ENCODE measurements at regions not wholly inside any gene's neighbourhood (a gene's known extent, or its start where the extent isn't known, plus 50 kb on each side); places are given as distances from the start of the nearest gene placed in this dataset.

GRCh38 chr12:116433249-116433648, 125.9 kb upstream of the MAP1LC3B2 start:
- TF ChIP-seq CTCF (IDR thresholded peaks at IDR 0.05; ENCODE audit: control extremely low read depth, extremely low read depth), result no peak
- no peak for ATAC-seq (ENCODE audit: insufficient read depth, low FRiP score)
- H3K4me3 ChIP-seq, result no peak overlapping the region

GRCh38 chr12:116434155-116435011, 124.8 kb upstream of the MAP1LC3B2 start:
- Histone ChIP-seq H3K27me3 (ENCODE audit: control insufficient read depth in 3 of 3, insufficient read depth in 3 of 3, low read length in 2 of 3) (no peaks in the 10 kb centered on the region), H3K27ac (ENCODE audit: low read depth in 1 of 2, low read length in 1 of 2) (peak overlapping the region in 1 of 2 donors; percentile 53), H3K9ac (ENCODE audit: insufficient read depth in 1 of 2, low read length in 2 of 2) (peak overlapping the region in 1 of 2 donors; percentile 56), H3K9me3 (ENCODE audit: control insufficient read depth in 4 of 4, insufficient read depth in 3 of 4, low read length in 3 of 4) (peaks cover 0 to 4% (median 0%) of the 10 kb centered on the region in 4 donors), H3K36me3 (ENCODE audit: control insufficient read depth in 4 of 4, insufficient read depth in 4 of 4, low read length in 4 of 4) (no peaks in the 10 kb centered on the region), H3K4me3 (no peak overlapping the region), H3K4me1 (ENCODE audit: control insufficient read depth in 5 of 5, insufficient read depth in 5 of 5, low read length in 5 of 5) (peaks cover 0 to 34% (median 11%) of the 10 kb centered on the region in 5 donors)
- 21 to 38% methylated on average over 17 of the region's 17 CpGs for WGBS, 2 donors
- ATAC-seq (ENCODE audit: insufficient read depth, low FRiP score) (peak; percentile 69), DNase-seq (peak; percentile 96 to 98 (median 98))
- no peak for TF ChIP-seq CTCF (IDR thresholded peaks at IDR 0.05; ENCODE audit: control extremely low read depth, extremely low read depth)

More at GRCh38 chr12:116433249-116433648, 125.9 kb upstream of the MAP1LC3B2 start:
- no peak for DNase-seq
- Histone ChIP-seq H3K9ac (ENCODE audit: insufficient read depth in 1 of 2, low read length in 2 of 2) (no peak overlapping the region), H3K27me3 (ENCODE audit: control insufficient read depth in 3 of 3, insufficient read depth in 3 of 3, low read length in 2 of 3) (no peaks in the 10 kb centered on the region), H3K36me3 (ENCODE audit: control insufficient read depth in 4 of 4, insufficient read depth in 4 of 4, low read length in 4 of 4) (no peaks in the 10 kb centered on the region), H3K27ac (ENCODE audit: low read depth in 1 of 2, low read length in 1 of 2) (no peak overlapping the region), H3K9me3 (ENCODE audit: control insufficient read depth in 4 of 4, insufficient read depth in 3 of 4, low read length in 3 of 4) (peaks cover 0 to 4% (median 0%) of the 10 kb centered on the region in 4 donors), H3K4me1 (ENCODE audit: control insufficient read depth in 5 of 5, insufficient read depth in 5 of 5, low read length in 5 of 5) (peaks cover 0 to 34% (median 11%) of the 10 kb centered on the region in 5 donors)
- 56 to 66% methylated on average over 5 of the region's 5 CpGs for WGBS, 2 donors

GRCh38 chr12:116435984-116436383, 123.2 kb upstream of the MAP1LC3B2 start:
- TF ChIP-seq CTCF (IDR thresholded peaks at IDR 0.05; ENCODE audit: control extremely low read depth, extremely low read depth), result no peak
- Histone ChIP-seq H3K36me3 (ENCODE audit: control insufficient read depth in 4 of 4, insufficient read depth in 4 of 4, low read length in 4 of 4) (no peaks in the 10 kb centered on the region), H3K9me3 (ENCODE audit: control insufficient read depth in 4 of 4, insufficient read depth in 3 of 4, low read length in 3 of 4) (peaks cover 0 to 4% (median 0%) of the 10 kb centered on the region in 4 donors), H3K4me3 (no peak overlapping the region), H3K27ac (ENCODE audit: low read depth in 1 of 2, low read length in 1 of 2) (no peak overlapping the region), H3K27me3 (ENCODE audit: control insufficient read depth in 3 of 3, insufficient read depth in 3 of 3, low read length in 2 of 3) (no peaks in the 10 kb centered on the region), H3K9ac (ENCODE audit: insufficient read depth in 1 of 2, low read length in 2 of 2) (no peak overlapping the region), H3K4me1 (ENCODE audit: control insufficient read depth in 5 of 5, insufficient read depth in 5 of 5, low read length in 5 of 5) (peaks cover 0 to 31% (median 11%) of the 10 kb centered on the region in 5 donors)
- no peak for DNase-seq
- no peak for ATAC-seq (ENCODE audit: insufficient read depth, low FRiP score)
- 96 to 97% methylated on average over 3 of the region's 3 CpGs for WGBS, 2 donors

All from lung (tissue), 11 donors.